ENCODE measurements at regions not wholly inside any gene's neighbourhood (a gene's known extent, or its start where the extent isn't known, plus 50 kb on each side); places are given as distances from the start of the nearest gene placed in this dataset.

DNA sequence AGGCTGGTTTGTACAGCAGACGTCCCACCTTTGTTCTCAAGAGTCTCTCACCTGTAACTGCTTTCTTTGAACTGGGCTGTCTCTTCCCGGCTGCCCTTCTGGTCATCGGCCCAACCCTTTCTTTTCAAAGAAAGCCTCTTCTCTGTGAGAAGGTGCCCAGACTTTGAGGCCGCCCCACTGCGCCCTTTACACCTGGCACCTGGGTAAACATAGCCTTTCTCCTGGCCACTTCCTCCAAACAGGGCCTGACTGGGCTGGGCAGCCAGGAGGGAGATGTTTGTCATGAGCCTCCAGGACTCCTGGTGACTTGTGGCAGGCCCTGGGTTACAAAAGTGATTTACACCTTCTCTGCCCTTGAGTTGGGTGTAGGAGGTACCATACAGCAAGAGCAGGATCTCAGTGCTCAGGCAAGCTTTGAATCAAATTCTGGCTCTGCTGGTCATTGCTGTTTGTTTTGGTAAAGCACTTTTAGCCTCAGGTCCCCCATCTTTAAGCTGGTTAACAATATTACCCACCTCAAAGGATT is 127.2 kb upstream of the CXCL14 start:
- no peak overlapping the region for H3K9ac ChIP-seq (ENCODE audit: low read length in 5 of 5)
- no peak overlapping the region for H3K4me3 ChIP-seq (ENCODE audit: low read depth in 1 of 5, low read length in 5 of 5)
- no peaks in the 10 kb centered on the region for H3K36me3 ChIP-seq (ENCODE audit: control insufficient read depth in 5 of 5, insufficient read depth in 5 of 5, low read length in 5 of 5)
- H3K9me3 ChIP-seq (ENCODE audit: control insufficient read depth in 5 of 5, low read length in 5 of 5): no peaks in the 10 kb centered on the region
- H3K27ac ChIP-seq (ENCODE audit: low read depth, low read length): no peak overlapping the region
- H3K4me1 ChIP-seq (ENCODE audit: control insufficient read depth in 5 of 5, insufficient read depth in 5 of 5, low read length in 5 of 5): peaks cover 0 to 10% (median 0%) of the 10 kb centered on the region in 5 donors
- peaks cover 0 to 4% (median 3%) of the 10 kb centered on the region in 5 donors for H3K27me3 ChIP-seq (ENCODE audit: control insufficient read depth in 5 of 5, insufficient read depth in 4 of 5, low read length in 5 of 5)

DNA sequence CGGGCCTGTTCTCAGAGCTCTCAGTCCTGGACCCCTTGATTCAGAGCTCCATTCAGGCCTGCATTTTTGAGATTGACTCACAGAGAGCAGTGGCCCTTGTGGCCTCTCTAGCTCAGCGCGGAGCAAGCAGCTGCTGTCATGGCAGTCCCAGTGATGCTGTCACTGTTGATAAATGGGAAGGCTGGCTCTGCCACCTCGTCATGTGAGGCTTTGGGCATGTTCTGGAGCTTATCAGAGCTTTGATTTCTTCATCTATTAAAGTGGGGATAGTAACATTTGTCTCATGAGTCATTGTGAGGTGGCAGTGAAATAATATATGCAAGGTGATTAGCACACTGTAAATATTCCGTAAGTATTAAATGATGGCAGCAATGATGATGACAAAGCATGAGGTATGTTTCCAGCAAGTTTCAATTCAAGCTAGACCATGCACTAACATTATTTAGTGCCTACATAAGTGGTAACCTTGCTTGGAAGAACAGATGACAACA is 126.4 kb upstream of the CXCL14 start:
- Histone ChIP-seq H3K9ac (ENCODE audit: low read length in 5 of 5) (no peak overlapping the region), H3K27ac (ENCODE audit: low read depth, low read length) (no peak overlapping the region), H3K4me3 (ENCODE audit: low read depth in 1 of 5, low read length in 5 of 5) (no peak overlapping the region), H3K4me1 (ENCODE audit: control insufficient read depth in 5 of 5, insufficient read depth in 5 of 5, low read length in 5 of 5) (peaks cover 0 to 6% (median 0%) of the 10 kb centered on the region in 5 donors), H3K27me3 (ENCODE audit: control insufficient read depth in 5 of 5, insufficient read depth in 4 of 5, low read length in 5 of 5) (peaks cover 0 to 4% (median 3%) of the 10 kb centered on the region in 5 donors), H3K36me3 (ENCODE audit: control insufficient read depth in 5 of 5, insufficient read depth in 5 of 5, low read length in 5 of 5) (no peaks in the 10 kb centered on the region), H3K9me3 (ENCODE audit: control insufficient read depth in 5 of 5, low read length in 5 of 5) (no peaks in the 10 kb centered on the region)

DNA sequence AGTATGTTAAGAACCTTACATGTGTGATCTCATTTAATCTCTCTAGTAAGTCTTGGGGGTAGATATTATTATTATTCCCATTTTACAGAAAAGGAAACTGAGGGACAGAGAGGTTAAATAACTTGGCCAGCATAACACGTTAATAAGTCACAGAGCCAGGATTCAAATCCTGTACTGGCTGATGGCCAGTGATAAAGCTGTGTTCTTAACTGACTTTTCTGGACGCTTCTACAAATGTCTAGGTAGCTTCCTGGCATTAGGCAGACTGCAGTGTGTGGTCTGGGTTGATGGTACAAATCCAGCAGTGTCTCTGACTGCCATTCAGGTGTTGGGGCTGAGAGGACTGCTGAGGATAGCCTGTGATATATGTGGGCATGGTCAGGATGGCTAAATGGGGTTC is 125.8 kb upstream of the CXCL14 start:
- Histone ChIP-seq H3K27ac (ENCODE audit: low read depth, low read length) (no peak overlapping the region), H3K4me1 (ENCODE audit: control insufficient read depth in 5 of 5, insufficient read depth in 5 of 5, low read length in 5 of 5) (peaks cover 0 to 2% (median 0%) of the 10 kb centered on the region in 5 donors), H3K4me3 (ENCODE audit: low read depth in 1 of 5, low read length in 5 of 5) (no peak overlapping the region)

DNA sequence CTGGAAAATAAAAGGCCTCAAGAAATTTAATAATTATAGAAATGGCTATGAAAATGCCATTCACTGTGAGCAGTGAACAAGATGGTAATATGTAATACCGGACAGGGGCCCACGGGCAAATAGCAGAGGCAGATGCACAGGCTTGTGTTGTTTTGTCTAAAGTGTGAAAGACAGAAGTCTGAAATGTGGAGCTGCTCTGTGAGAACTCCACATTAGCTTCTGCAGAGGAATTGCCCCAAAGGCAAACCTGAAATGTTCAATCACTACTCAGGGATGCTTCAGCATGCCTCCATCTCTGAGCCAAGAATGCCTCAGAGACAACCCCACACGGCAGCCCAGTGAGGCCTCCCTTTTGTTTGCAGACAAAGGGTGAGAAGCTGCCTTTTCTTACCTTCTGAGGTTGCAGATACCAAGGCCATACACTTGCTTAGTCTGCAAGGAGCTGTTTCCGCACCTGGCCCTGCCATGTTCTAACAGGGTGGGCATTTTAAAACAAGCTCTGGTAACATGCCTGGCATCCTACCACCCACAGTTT is 124.3 kb upstream of the CXCL14 start:
- no peaks in the 10 kb centered on the region for H3K9me3 ChIP-seq (ENCODE audit: control insufficient read depth in 5 of 5, low read length in 5 of 5)

More for the DNA sequence above, 125.8 kb upstream of the CXCL14 start:
- H3K9ac ChIP-seq (ENCODE audit: low read length in 5 of 5): no peak overlapping the region
- no peaks in the 10 kb centered on the region for H3K36me3 ChIP-seq (ENCODE audit: control insufficient read depth in 5 of 5, insufficient read depth in 5 of 5, low read length in 5 of 5)
- H3K27me3 ChIP-seq (ENCODE audit: control insufficient read depth in 5 of 5, insufficient read depth in 4 of 5, low read length in 5 of 5): peaks cover 0 to 4% (median 0%) of the 10 kb centered on the region in 5 donors
- H3K9me3 ChIP-seq (ENCODE audit: control insufficient read depth in 5 of 5, low read length in 5 of 5): no peaks in the 10 kb centered on the region

DNA sequence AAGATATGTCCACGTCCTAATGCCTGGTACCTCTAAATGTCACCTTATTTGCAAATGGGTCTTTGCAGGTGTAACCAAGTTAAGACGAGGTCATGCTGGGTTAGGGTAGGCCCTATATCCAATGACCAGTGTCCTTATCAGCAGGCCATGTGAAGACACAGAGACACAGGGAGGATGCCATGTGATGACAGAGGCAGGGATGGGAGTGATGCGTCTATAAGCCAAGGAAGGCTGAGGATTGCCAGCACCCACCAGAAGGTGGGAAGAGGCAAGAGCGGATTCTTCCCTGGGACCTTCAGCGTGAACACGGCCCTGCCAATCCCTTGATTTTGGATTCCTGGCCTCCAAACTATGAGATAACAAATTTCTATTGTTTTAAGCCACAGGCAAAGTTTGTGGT is 123.4 kb upstream of the CXCL14 start:
- no peaks in the 10 kb centered on the region for H3K4me1 ChIP-seq (ENCODE audit: control insufficient read depth in 5 of 5, insufficient read depth in 5 of 5, low read length in 5 of 5)
- H3K27me3 ChIP-seq (ENCODE audit: control insufficient read depth in 5 of 5, insufficient read depth in 4 of 5, low read length in 5 of 5): no peaks in the 10 kb centered on the region
- H3K9ac ChIP-seq (ENCODE audit: low read length in 5 of 5): no peak overlapping the region
- H3K27ac ChIP-seq (ENCODE audit: low read depth, low read length): no peak overlapping the region
- H3K9me3 ChIP-seq (ENCODE audit: control insufficient read depth in 5 of 5, low read length in 5 of 5): no peaks in the 10 kb centered on the region
- H3K4me3 ChIP-seq (ENCODE audit: low read depth in 1 of 5, low read length in 5 of 5): no peak overlapping the region
- H3K36me3 ChIP-seq (ENCODE audit: control insufficient read depth in 5 of 5, insufficient read depth in 5 of 5, low read length in 5 of 5): no peaks in the 10 kb centered on the region

More for the DNA sequence above, 124.3 kb upstream of the CXCL14 start:
- Histone ChIP-seq H3K36me3 (ENCODE audit: control insufficient read depth in 5 of 5, insufficient read depth in 5 of 5, low read length in 5 of 5) (no peaks in the 10 kb centered on the region), H3K27me3 (ENCODE audit: control insufficient read depth in 5 of 5, insufficient read depth in 4 of 5, low read length in 5 of 5) (no peaks in the 10 kb centered on the region), H3K4me1 (ENCODE audit: control insufficient read depth in 5 of 5, insufficient read depth in 5 of 5, low read length in 5 of 5) (no peaks in the 10 kb centered on the region), H3K4me3 (ENCODE audit: low read depth in 1 of 5, low read length in 5 of 5) (no peak overlapping the region), H3K27ac (ENCODE audit: low read depth, low read length) (no peak overlapping the region), H3K9ac (ENCODE audit: low read length in 5 of 5) (no peak overlapping the region)

DNA sequence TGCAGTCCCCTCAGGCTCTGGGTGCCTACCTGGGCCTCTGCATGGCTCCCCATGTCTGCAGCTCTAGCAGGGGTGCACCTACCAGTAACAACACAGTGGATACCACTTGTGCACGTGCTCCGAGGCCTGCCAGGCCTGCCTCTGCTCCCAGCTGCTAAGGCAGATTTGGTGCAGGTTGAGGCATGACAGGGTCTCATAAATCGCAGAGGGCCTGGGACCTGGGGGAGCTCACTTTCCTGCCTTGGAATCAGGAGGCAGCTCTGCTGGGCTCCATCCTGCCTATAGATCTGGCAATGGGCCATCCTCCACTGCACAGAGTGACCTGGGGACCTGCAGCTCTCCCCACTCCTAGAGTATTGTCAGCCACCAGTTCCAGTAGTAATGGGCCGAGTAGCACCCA is 121.9 kb upstream of the CXCL14 start:
- Histone ChIP-seq H3K36me3 (ENCODE audit: control insufficient read depth in 5 of 5, insufficient read depth in 5 of 5, low read length in 5 of 5) (no peaks in the 10 kb centered on the region), H3K9me3 (ENCODE audit: control insufficient read depth in 5 of 5, low read length in 5 of 5) (no peaks in the 10 kb centered on the region), H3K27me3 (ENCODE audit: control insufficient read depth in 5 of 5, insufficient read depth in 4 of 5, low read length in 5 of 5) (peaks cover 0 to 4% (median 0%) of the 10 kb centered on the region in 5 donors), H3K4me1 (ENCODE audit: control insufficient read depth in 5 of 5, insufficient read depth in 5 of 5, low read length in 5 of 5) (peaks cover 0 to 6% (median 0%) of the 10 kb centered on the region in 5 donors), H3K27ac (ENCODE audit: low read depth, low read length) (no peak overlapping the region), H3K4me3 (ENCODE audit: low read depth in 1 of 5, low read length in 5 of 5) (no peak overlapping the region), H3K9ac (ENCODE audit: low read length in 5 of 5) (no peak overlapping the region)

DNA sequence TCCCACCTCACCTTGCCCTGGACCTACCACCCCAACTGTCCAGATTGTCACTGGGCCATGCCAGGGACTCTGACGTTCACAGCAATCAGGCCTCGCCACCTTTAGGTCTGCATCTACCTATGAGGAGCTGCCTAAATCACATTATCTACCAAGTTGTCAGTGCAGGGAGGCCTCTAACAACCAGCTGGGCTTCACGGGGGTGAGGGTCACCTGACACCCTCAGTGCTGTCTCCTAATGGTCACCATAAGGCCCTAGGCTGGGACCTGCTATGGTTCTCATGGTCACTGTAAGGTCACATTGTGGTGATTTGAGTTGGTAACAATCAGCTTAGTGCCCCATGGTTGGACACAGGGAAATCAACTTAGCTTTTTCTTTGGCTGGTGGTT is 119.2 kb upstream of the CXCL14 start:
- Histone ChIP-seq H3K27ac (ENCODE audit: low read depth, low read length) (no peak overlapping the region), H3K4me1 (ENCODE audit: control insufficient read depth in 5 of 5, insufficient read depth in 5 of 5, low read length in 5 of 5) (peaks cover 0 to 10% (median 0%) of the 10 kb centered on the region in 5 donors), H3K27me3 (ENCODE audit: control insufficient read depth in 5 of 5, insufficient read depth in 4 of 5, low read length in 5 of 5) (peaks cover 0 to 4% (median 0%) of the 10 kb centered on the region in 5 donors), H3K9me3 (ENCODE audit: control insufficient read depth in 5 of 5, low read length in 5 of 5) (no peaks in the 10 kb centered on the region), H3K36me3 (ENCODE audit: control insufficient read depth in 5 of 5, insufficient read depth in 5 of 5, low read length in 5 of 5) (no peaks in the 10 kb centered on the region), H3K9ac (ENCODE audit: low read length in 5 of 5) (no peak overlapping the region), H3K4me3 (ENCODE audit: low read depth in 1 of 5, low read length in 5 of 5) (no peak overlapping the region)

DNA sequence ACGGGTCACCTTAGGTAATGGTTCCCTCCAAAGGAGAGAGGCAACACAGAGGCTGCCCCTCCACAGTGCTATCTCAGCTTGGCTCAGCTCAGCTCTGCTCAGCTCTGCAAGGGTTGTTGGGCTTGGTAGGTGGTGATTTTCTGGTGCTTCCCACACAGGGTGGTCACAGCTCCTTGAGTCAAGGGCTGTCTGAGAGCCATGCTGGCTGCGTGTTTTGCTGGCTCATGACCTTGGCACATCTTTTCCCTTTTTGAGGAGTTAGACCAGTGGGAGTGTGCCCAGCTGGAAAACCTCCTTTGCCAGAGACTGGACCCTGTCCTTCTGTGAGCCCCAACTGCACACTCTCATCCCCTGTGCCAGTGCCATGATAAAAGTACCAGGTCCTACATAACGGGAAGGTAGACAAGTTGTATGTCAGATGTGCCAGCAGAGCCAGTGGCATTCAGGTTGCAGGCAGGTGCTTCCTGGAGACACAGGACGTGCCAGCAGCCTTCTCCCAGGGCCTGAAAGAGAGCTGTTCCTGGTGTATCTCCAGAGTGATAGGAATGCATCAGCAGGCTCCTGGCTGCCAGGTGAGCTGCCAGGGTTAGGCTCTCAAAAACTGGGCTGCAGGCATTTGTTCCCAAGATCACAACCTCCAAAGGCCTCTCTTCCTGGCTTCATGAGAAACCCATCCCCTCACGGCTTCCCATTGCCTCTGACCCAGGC is 118.6 kb upstream of the CXCL14 start:
- Histone ChIP-seq H3K4me3 (ENCODE audit: low read depth in 1 of 5, low read length in 5 of 5) (no peak overlapping the region), H3K27me3 (ENCODE audit: control insufficient read depth in 5 of 5, insufficient read depth in 4 of 5, low read length in 5 of 5) (peaks cover 0 to 4% (median 0%) of the 10 kb centered on the region in 5 donors), H3K4me1 (ENCODE audit: control insufficient read depth in 5 of 5, insufficient read depth in 5 of 5, low read length in 5 of 5) (peaks cover 0 to 10% (median 0%) of the 10 kb centered on the region in 5 donors), H3K27ac (ENCODE audit: low read depth, low read length) (no peak overlapping the region), H3K9ac (ENCODE audit: low read length in 5 of 5) (no peak overlapping the region), H3K36me3 (ENCODE audit: control insufficient read depth in 5 of 5, insufficient read depth in 5 of 5, low read length in 5 of 5) (no peaks in the 10 kb centered on the region), H3K9me3 (ENCODE audit: control insufficient read depth in 5 of 5, low read length in 5 of 5) (no peaks in the 10 kb centered on the region)

DNA sequence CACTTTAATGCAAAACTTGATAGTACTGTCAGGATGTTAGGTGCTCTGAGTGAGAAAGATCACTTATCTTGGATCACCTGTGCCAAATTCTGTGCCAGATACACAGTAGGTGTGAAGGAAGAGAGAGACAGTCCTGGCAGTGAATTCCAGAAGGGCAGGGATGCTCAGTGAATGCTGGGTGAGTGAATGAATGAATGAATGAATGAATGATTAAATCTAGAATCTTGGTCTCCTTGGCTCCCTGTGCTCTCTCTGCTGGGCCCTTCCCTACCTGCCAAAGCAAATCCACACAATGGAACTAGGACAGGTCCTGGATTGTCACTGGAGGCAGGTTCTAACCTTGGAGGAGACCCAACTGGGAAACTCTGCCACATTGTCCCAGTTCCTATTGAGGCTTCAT is 117.5 kb upstream of the CXCL14 start:
- H3K4me1 ChIP-seq (ENCODE audit: control insufficient read depth in 5 of 5, insufficient read depth in 5 of 5, low read length in 5 of 5): peaks cover 0 to 10% (median 0%) of the 10 kb centered on the region in 5 donors
- no peak overlapping the region for H3K9ac ChIP-seq (ENCODE audit: low read length in 5 of 5)
- H3K4me3 ChIP-seq (ENCODE audit: low read depth in 1 of 5, low read length in 5 of 5): no peak overlapping the region
- H3K36me3 ChIP-seq (ENCODE audit: control insufficient read depth in 5 of 5, insufficient read depth in 5 of 5, low read length in 5 of 5): no peaks in the 10 kb centered on the region
- peaks cover 0 to 4% (median 0%) of the 10 kb centered on the region in 5 donors for H3K27me3 ChIP-seq (ENCODE audit: control insufficient read depth in 5 of 5, insufficient read depth in 4 of 5, low read length in 5 of 5)
- no peaks in the 10 kb centered on the region for H3K9me3 ChIP-seq (ENCODE audit: control insufficient read depth in 5 of 5, low read length in 5 of 5)
- no peak overlapping the region for H3K27ac ChIP-seq (ENCODE audit: low read depth, low read length)

DNA sequence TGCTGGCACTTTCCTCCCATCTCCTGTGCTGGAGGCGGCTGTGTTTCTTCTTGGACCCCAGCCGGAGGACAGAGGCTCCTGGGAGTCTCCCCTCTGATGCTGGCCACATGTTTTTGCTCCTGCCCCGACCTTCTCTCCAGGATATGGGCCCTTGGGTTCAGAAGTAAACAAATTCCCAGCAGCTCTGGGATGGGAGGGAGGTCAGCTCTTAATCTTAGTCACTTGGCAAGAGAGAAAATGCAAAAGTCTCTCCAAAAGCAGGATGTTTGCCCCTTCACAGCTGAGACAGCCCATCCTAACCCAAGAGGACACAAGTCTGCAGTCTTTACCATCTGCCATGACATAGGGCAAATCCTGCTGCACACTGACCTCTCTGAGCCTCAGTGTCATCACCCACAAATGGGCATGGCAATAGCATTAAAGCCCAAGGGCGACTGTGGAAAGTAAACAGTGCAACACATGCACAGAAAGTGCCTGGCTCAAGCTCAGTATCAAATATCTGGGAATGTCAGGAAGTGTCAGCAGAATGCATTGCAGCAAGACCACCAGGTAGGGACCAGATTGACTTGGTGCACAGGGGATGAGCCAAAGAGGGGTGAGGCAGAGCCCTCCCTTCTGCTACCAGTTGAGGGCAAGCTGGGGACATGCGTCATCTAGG is 117.0 kb upstream of the CXCL14 start:
- no peaks in the 10 kb centered on the region for H3K9me3 ChIP-seq (ENCODE audit: control insufficient read depth in 5 of 5, low read length in 5 of 5)
- H3K36me3 ChIP-seq (ENCODE audit: control insufficient read depth in 5 of 5, insufficient read depth in 5 of 5, low read length in 5 of 5): no peaks in the 10 kb centered on the region
- no peak overlapping the region for H3K27ac ChIP-seq (ENCODE audit: low read depth, low read length)
- H3K9ac ChIP-seq (ENCODE audit: low read length in 5 of 5): no peak overlapping the region
- peaks cover 0 to 10% (median 0%) of the 10 kb centered on the region in 5 donors for H3K4me1 ChIP-seq (ENCODE audit: control insufficient read depth in 5 of 5, insufficient read depth in 5 of 5, low read length in 5 of 5)
- peaks cover 0 to 4% (median 0%) of the 10 kb centered on the region in 5 donors for H3K27me3 ChIP-seq (ENCODE audit: control insufficient read depth in 5 of 5, insufficient read depth in 4 of 5, low read length in 5 of 5)
- no peak overlapping the region for H3K4me3 ChIP-seq (ENCODE audit: low read depth in 1 of 5, low read length in 5 of 5)

Data from subcutaneous abdominal adipose tissue (tissue), 5 donors.